ENCODE measurements at regions not wholly inside any gene's neighbourhood (a gene's known extent, or its start where the extent isn't known, plus 50 kb on each side); places are given as distances from the start of the nearest gene placed in this dataset.
"Not testable (repeated sequence)": the region's sequence is repeated elsewhere in the genome, so short reads cannot be mapped to it uniquely, and the experiment has no call there.

DNA sequence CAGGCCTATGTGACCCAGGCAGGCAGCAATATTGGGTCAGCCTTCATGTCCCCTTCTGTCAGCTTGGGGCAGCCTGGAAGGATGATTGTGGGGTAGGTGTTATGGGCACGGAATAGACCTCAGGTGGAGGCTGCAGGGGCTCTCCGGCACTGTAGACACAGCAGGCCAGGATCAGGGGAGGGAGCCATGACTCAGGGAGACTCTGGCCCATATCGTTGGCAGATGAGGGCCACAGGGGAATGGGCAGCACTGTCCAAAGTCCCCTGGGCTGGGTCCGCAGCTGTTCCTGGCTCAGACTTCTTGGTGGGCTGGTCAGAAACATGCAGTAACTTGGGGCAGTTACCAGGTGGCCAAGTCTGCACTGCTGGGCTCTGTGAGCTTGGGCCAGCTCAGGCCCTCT is 3080.1 kb downstream of the RPIA start:
- H3K4me1 Mint-ChIP-seq; H3K36me3 Mint-ChIP-seq; H3K27ac Mint-ChIP-seq; H3K9me3 Mint-ChIP-seq; ATAC-seq; H3K4me3 Mint-ChIP-seq; DNase-seq (ENCODE audit: low spot score in 2 of 2): not testable (repeated sequence)

GRCh38 chr2:91772240-91772937 is 3080.9 kb downstream of the RPIA start:
- H3K27ac Mint-ChIP-seq; H3K4me3 Mint-ChIP-seq; H3K4me1 Mint-ChIP-seq; H3K36me3 Mint-ChIP-seq; DNase-seq (ENCODE audit: low spot score in 2 of 2); H3K9me3 Mint-ChIP-seq: not testable (repeated sequence)
- ATAC-seq, result peak; percentile 25

DNA sequence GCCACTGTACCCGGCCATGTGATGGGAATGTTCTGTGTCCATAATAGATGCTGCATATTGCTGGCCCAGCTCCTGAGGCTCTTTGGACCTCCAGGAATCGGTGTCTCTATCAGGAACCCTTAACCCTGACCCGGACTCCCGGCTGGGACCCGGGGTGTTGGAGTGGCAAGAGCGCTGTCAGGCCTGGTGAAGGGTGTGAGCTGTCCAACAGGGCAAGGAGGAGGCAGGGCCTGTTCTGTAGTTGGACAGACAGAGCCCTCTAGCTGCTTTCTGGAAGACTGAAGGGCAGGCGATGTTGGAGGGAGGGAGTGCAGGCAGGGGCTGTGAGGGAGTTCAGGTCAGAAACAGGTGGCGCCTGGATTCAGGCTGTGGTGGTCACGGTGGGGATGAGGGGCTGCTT is 3082.3 kb downstream of the RPIA start:
- H3K9me3 Mint-ChIP-seq; H3K4me1 Mint-ChIP-seq; H3K36me3 Mint-ChIP-seq; H3K4me3 Mint-ChIP-seq; ATAC-seq; DNase-seq (ENCODE audit: low spot score in 2 of 2); H3K27ac Mint-ChIP-seq: not testable (repeated sequence)

DNA sequence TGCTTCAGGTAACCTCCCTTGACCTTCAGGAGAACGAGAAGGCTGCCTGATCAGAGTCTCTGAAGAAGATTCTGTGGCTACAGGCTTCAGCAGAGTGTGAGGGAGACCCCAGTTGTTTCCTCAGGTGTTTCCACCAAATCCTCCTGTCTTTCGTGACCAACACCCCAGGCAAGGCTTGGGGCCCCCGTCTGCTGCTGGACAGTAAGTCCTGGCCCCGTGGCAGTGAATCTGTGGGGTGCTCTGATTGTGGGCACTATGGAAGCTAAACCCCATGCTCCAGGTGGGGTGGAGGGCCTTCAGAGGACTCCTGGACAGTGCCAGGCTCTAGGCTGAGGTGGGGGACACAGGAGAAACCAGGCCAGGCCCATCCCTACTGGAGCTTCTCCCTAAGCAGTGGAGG is 3083.7 kb downstream of the RPIA start:
- not testable (repeated sequence) for H3K4me3 Mint-ChIP-seq; DNase-seq (ENCODE audit: low spot score in 2 of 2); H3K36me3 Mint-ChIP-seq; H3K4me1 Mint-ChIP-seq; ATAC-seq; H3K9me3 Mint-ChIP-seq; H3K27ac Mint-ChIP-seq

DNA sequence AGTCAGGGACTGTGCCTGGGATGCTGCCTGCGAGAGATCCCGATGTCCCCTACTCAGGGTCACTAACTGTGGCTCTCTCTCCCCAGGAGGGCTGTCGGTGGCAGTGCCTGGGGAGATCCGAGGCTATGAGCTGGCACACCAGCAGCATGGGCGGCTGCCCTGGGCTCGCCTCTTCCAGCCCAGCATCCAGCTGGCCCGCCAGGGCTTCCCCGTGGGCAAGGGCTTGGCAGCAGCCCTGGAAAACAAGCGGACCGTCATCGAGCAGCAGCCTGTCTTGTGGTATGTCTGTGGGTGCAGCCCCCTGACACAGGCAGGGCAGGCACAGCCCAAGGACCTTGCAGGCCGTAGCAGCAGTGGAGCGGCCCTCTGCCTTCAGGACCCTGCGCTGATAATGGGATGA is 3088.9 kb downstream of the RPIA start:
- not testable (repeated sequence) for H3K9me3 Mint-ChIP-seq, H3K36me3 Mint-ChIP-seq, ATAC-seq, H3K27ac Mint-ChIP-seq, H3K4me3 Mint-ChIP-seq, H3K4me1 Mint-ChIP-seq
- DNase-seq (ENCODE audit: low spot score in 2 of 2), result peak in 1 of 2 donors; percentile 10

DNA sequence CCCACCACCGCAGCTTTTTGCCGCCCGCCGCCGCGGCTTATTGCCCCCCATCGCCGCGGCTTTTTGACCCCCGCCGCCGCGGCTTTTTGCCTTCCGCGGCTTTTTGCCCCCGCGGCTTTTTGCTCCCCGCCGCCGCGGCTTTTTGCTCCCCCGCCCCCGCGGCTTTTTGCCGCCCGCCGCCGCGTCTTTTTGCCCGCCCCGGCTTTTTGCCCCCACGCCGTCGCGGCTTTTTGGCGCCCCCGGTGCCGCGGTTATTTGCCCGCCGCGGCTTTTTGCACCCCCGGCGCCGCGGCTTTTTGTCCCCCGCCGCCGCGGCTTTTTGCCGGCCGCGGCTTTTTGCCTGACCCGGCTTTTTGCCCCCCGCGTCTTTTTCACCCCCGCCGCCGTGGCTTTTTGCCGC is 3061.8 kb upstream of the TEKT4 start:
- not testable (repeated sequence) for DNase-seq (ENCODE audit: low spot score in 2 of 2); H3K4me3 Mint-ChIP-seq; H3K9me3 Mint-ChIP-seq; H3K4me1 Mint-ChIP-seq; H3K27ac Mint-ChIP-seq; H3K36me3 Mint-ChIP-seq; ATAC-seq

DNA sequence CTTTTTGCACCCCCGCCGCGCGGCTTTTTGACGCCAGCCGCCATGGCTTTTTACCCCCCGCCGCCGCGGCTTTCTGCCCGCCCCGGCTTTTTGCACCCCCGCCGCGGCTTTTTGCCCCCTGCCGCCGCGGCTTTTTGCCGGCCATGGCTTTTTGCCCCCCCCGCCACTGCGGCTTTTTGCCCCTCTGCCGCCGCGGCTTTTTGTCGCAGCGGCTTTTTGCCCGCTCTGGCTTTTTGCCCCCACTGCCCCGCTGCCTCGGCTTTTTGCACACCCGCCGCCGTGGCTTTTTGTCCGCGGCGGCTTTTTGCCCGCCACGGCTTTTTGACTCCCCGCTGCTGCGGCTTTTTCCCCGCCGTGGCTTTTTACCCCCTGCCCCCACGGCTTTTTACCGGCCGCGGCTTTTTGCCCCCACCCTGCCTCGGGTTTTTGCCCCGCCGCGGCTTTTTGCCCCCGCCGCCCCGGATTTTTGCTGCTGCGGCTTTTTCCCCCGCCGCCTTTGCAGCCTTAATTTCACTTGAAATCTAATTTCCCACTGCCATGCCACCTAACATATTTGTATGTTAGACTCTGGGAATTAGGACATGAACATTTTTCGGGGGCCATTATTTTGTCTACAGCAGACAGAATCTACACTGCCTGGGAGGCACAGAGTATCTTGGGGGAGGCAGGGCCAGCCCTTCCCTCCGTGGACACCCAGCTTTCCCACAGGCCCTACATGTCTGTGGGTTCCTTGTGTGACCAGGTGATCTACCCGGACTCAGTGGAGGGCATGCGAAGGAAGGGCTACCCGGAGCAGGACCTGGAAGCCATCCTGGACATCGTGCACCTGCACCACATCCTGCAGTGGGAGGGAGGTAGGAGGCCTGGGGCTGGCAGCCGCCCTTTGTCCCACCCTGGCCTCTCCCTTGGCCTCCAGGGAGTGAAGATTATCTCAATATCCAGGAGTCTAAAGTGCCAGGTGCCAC is 3031.0 kb upstream of the TEKT4 start:
- H3K9me3 Mint-ChIP-seq, result no peaks in the 10 kb centered on the region
- H3K36me3 Mint-ChIP-seq, result no peaks in the 10 kb centered on the region
- no peak for DNase-seq (ENCODE audit: low spot score in 2 of 2)
- no peak overlapping the region for H3K4me3 Mint-ChIP-seq
- no peak for ATAC-seq
- H3K4me1 Mint-ChIP-seq, result no peaks in the 10 kb centered on the region
- H3K27ac Mint-ChIP-seq, result no peak overlapping the region

DNA sequence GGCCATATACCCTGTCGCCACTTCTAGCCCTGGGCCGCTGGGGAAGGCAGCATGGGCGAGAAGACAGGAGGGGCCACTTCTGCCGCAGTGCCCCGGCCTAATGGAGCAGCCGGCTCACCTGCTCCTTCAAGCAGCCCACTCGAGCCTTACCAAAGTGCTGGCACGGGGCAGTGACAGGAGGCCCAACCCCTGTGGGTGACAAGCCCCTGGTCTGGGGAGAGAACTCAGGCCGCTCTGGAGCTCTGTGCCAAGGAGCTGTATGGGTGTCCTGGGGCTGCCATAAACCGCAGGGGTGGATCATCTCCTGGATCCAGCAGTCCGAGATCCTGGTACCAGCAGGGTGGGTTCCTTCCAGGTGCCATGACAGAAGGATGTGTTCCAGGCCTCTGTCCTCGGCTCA is 3029.0 kb upstream of the TEKT4 start:
- not testable (repeated sequence) for H3K4me1 Mint-ChIP-seq; H3K4me3 Mint-ChIP-seq; H3K27ac Mint-ChIP-seq; H3K9me3 Mint-ChIP-seq; ATAC-seq; DNase-seq (ENCODE audit: low spot score in 2 of 2); H3K36me3 Mint-ChIP-seq

GRCh38 chr2:91842913-91843312 is 3028.3 kb upstream of the TEKT4 start:
- DNase-seq (ENCODE audit: low spot score in 2 of 2); H3K4me1 Mint-ChIP-seq; H3K4me3 Mint-ChIP-seq; H3K36me3 Mint-ChIP-seq; H3K27ac Mint-ChIP-seq; ATAC-seq: not testable (repeated sequence)
- peaks cover 10% of the 10 kb centered on the region for H3K9me3 Mint-ChIP-seq

DNA sequence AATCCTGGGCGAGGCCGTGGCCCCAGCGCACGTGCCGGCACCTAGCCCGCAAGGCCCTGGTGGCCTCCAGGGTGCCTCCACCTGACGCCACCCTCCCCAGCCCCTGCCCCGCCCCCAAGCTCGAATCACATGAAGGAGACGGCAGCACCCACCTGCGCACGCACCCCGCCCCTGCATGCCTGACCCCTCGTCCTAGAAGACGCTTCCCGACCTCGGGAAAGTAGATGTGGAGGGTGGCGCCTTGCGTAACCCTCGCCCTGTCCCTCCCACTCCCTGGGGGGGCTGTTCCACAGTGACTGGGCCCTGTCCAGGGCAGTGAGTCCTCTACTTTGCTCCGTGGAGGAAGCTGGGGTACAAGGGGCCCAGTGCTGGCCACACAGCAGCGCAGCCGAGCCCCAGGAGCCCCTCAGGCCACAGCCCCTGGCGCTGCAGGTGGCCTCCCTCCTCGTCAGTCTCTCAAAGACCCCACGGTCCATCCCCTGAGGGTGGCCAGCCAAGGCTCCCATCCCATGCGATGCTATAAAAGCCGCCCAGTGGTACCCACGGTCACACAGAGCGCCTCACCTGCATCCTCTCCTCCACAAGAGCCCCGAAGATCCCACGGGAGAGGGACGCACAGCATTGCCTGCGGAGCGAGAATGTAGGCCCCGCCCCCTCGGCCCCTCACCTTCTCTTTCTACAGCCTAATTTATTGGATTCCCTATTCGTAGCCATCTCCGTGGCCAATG is 3027.3 kb upstream of the TEKT4 start:
- H3K27ac Mint-ChIP-seq; DNase-seq (ENCODE audit: low spot score in 2 of 2); H3K36me3 Mint-ChIP-seq; ATAC-seq; H3K4me3 Mint-ChIP-seq; H3K4me1 Mint-ChIP-seq: not testable (repeated sequence)
- H3K9me3 Mint-ChIP-seq, result peaks cover 10% of the 10 kb centered on the region

DNA sequence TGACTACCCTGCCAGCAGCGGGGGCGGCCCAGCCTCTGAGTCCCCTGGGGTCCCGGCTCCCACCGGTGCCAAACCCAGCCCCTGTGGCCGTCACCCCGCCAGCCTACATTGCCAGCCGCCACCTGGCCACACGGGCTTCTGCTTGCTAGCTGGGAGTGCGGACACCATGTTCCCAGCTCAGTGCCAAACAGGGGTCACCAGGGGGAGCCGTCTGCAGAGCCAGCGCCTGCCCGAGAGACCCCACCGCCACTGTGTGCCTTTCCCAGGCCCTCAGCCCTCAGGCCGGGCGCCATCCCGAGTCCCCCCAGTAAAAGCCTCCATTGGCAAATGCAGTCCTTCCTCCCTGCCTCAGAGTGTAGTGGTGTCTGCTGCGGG is 3026.8 kb upstream of the TEKT4 start:
- ATAC-seq; H3K4me1 Mint-ChIP-seq; DNase-seq (ENCODE audit: low spot score in 2 of 2); H3K36me3 Mint-ChIP-seq; H3K4me3 Mint-ChIP-seq; H3K27ac Mint-ChIP-seq: not testable (repeated sequence)
- H3K9me3 Mint-ChIP-seq, result peaks cover 10% of the 10 kb centered on the region

- DNase-seq (ENCODE audit: low spot score in 2 of 2); H3K4me1 Mint-ChIP-seq; H3K4me3 Mint-ChIP-seq: not testable (repeated sequence)
These were observed 3024.8 kb upstream of the TEKT4 start for GRCh38 chr2:91846388-91846787.

DNA sequence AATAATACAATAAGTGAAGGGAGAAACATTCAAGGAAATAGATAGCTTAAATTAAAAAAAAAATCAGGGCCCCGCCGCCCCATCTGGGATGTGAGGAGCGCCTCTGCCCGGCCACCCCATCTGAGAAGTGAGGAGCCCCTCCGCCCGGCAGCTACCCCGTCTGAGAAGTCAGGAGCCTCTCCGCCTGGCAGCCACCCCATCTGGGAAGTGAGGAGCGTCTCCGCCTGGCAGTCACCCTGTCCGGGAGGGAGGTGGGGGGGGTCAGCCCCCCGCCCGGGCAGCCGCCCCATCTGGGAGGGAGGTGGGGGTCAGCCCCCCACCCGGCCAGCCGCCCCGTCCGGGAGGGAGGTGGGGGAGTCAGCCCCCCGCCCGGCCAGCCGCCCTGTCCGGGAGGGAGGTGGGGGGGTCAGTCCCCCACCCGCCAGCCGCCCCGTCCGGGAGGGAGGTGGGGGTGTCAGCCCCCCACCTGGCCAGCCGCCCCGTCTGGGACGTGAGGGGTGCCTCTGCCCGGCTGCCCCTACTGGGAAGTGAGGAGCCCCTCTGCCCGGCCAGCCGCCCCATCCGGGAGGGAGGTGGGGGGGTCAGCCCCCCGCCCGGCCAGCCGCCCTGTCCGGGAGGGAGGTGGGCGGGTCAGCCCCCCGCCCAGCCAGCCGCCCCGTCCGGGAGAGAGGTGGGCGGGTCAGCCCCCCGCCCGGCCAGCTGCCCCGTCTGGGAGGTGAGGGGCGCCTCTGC is 3019.4 kb upstream of the TEKT4 start:
- not testable (repeated sequence) for H3K36me3 Mint-ChIP-seq; DNase-seq (ENCODE audit: low spot score in 2 of 2); H3K27ac Mint-ChIP-seq; H3K4me3 Mint-ChIP-seq; ATAC-seq; H3K4me1 Mint-ChIP-seq
- H3K9me3 Mint-ChIP-seq, result peaks cover 11% of the 10 kb centered on the region

More at GRCh38 chr2:91846388-91846787, 3024.8 kb upstream of the TEKT4 start:
- not testable (repeated sequence) for H3K36me3 Mint-ChIP-seq, H3K27ac Mint-ChIP-seq, ATAC-seq
- peaks cover 16% of the 10 kb centered on the region for H3K9me3 Mint-ChIP-seq

DNA sequence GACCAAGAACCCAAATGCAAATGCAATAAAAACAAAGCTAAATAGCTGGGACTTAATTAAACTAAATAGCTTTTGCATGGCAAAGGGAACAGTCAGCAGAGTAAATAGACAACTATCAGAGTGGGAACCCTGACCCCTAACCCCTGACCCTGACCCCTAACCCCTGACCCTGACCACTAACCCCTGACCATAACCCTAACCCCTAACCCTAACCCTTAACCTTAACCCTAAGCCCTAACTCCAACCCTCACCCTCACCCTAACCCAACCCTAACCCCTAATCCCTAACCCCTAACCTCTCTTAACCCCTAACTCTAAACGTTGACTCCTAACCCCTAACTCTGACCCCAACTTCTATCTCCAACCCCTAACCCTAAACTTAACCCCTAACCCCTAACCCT is 3014.3 kb upstream of the TEKT4 start:
- H3K9me3 Mint-ChIP-seq; H3K36me3 Mint-ChIP-seq; H3K4me1 Mint-ChIP-seq; H3K27ac Mint-ChIP-seq; H3K4me3 Mint-ChIP-seq; DNase-seq (ENCODE audit: low spot score in 2 of 2); ATAC-seq: not testable (repeated sequence)

DNA sequence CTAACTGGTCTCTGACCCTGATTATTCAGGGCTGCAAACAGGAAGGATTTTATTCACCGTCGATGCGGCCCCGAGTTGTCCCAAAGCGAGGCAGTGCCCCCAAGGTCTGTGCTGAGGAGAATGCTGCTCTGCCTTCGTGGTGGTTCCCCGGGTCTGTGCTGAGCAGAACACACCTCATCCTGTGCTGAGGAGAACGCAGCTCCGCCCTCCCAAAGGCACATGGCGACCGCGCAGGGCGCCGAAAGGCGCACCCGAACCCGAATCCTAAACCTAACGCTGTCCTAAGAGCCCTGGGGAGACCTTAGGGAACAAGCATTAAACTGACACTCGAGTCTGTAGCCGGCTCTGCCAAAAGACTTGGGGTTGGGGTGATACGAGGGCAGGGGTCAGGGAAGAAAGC is 3013.5 kb upstream of the TEKT4 start:
- DNase-seq (ENCODE audit: low spot score in 2 of 2); H3K36me3 Mint-ChIP-seq; H3K27ac Mint-ChIP-seq; ATAC-seq; H3K4me1 Mint-ChIP-seq; H3K4me3 Mint-ChIP-seq; H3K9me3 Mint-ChIP-seq: not testable (repeated sequence)
